PC-3 (cell line): ENCODE measurements at regions not wholly inside any gene's neighbourhood (a gene's known extent, or its start where the extent isn't known, plus 50 kb on each side); places are given as distances from the start of the nearest gene placed in this dataset.

ENCODE experiments used
- EZH2 ChIP-seq: fragments of 300-600 bp; sonication (generic); IDR thresholded peaks from one replicate; pipeline ENCODE4 v1.6.1; 2017; ENCODE audit warnings: antibody characterized with exemption, mild to moderate bottlenecking, low read length; ENCODE audit not compliant: unreplicated experiment
- EZH2phosphoT487 ChIP-seq: fragments of 300-600 bp; sonication (generic); IDR thresholded peaks from 2 replicates; pipeline ENCODE4 v1.6.1; 2018; ENCODE audit warnings: mild to moderate bottlenecking, antibody characterized with exemption, low read length, borderline replicate concordance
- TF ChIP-seq, protein P1 (sequence below): fragments of 300-600 bp; sonication (generic); conservative IDR thresholded peaks from 2 replicates; pipeline ENCODE4 v1.5.1; 2017; ENCODE audit warnings: antibody characterized with exemption, low read depth, mild to moderate bottlenecking, low read length

DNA sequence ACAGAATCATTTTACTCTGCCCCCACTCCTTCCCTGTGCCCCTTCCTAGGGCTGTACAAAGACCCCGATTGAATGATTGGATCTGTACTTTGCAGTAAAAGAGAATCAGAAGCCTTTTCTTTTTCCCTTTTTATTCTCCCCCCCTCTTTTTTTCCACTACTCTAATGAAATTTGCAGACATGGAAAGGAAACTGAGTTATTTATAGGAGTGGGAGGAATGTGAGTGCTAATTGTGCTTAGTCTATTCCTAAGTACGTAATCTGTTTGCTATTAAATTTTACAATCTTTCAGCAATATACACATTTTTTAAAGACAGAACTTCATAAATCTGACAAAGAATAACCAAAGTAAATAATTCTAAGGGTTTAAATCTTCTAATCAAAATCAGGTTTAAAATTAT lies 314.3 kb downstream of the MAP2K6 start:
- TF ChIP-seq, protein P1, sequence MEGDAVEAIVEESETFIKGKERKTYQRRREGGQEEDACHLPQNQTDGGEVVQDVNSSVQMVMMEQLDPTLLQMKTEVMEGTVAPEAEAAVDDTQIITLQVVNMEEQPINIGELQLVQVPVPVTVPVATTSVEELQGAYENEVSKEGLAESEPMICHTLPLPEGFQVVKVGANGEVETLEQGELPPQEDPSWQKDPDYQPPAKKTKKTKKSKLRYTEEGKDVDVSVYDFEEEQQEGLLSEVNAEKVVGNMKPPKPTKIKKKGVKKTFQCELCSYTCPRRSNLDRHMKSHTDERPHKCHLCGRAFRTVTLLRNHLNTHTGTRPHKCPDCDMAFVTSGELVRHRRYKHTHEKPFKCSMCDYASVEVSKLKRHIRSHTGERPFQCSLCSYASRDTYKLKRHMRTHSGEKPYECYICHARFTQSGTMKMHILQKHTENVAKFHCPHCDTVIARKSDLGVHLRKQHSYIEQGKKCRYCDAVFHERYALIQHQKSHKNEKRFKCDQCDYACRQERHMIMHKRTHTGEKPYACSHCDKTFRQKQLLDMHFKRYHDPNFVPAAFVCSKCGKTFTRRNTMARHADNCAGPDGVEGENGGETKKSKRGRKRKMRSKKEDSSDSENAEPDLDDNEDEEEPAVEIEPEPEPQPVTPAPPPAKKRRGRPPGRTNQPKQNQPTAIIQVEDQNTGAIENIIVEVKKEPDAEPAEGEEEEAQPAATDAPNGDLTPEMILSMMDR = no peak
- TF ChIP-seq EZH2 (no peak), EZH2phosphoT487 (no peak)
